DMS79 treated with DMSO at 0.1 percent for 48 hours (cell line): ENCODE measurements at regions not wholly inside any gene's neighbourhood (a gene's known extent, or its start where the extent isn't known, plus 50 kb on each side); places are given as distances from the start of the nearest gene placed in this dataset.

Experiments
- DNase-seq: peaks from one replicate; lab custom pipeline; 2025; lab: John Stamatoyannopoulos, UW

DNA sequence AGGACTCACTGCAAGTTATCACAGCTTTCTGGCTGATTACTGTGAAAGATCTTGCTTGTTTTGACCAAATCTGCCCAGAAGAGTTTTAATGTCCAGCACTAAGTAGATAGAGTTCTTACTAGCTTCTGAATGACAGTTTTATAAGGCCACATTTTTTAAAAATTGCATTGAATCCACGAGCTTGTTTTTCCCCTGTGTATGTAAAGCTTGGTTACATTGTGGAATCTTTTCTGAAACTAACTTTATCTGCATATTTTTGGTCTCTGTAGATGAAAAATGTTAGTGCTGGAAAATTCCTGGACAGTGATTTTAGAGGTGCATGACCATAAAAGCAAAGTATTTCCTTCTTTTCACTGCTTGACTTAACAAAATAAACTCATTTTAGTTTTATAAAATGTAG is 650.3 kb upstream of the FAM241A start:
- no peak for DNase-seq

- DNase-seq: no peak
These were observed 646.0 kb upstream of the FAM241A start for GRCh38 chr4:111499291-111499690.

GRCh38 chr4:111499706-111500105 is 645.5 kb upstream of the FAM241A start:
- DNase-seq: no peak

- no peak for DNase-seq
These were observed 644.4 kb upstream of the FAM241A start for GRCh38 chr4:111500858-111501257.

DNA sequence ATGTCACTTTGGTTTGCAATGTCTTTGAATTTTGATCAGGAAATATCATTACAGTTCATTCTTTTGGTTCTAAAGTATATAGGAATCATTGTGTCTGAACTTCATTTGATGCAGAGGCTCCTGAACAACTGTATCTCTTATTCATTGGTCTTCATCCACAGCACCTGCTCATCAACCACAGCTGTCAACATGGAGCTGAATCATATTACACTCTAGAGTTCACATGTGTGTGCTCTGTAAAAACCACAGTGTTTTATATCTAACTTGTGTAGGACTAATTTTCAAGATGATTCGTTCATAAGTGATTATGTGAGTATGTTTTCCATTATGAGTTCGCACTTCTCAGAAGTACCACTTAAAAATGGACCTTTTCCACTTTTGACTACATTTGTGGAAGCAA is 643.3 kb upstream of the FAM241A start:
- DNase-seq: no peak

GRCh38 chr4:111502626-111503025 is 642.6 kb upstream of the FAM241A start:
- DNase-seq: no peak

- DNase-seq: no peak
These were observed 638.5 kb upstream of the FAM241A start for GRCh38 chr4:111506706-111507105.

DNA sequence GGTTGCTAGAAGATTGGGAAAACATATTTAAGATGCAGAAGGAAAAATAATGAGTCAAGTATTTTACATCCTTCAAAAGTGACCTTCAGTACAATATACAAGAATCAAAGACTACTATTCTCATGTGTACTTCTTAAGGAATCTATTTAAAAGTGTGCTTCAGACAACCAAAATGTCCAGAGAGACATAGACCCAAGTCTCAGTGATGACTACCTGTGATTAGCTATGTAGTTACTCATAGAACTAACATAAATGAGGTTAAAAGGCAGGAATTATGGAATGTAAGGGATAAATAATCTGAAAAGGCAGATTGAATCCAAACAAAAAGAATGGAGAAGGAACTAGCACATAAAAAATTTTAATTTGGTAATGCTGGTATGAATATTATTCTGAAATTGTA is 634.7 kb upstream of the FAM241A start:
- no peak for DNase-seq

DNA sequence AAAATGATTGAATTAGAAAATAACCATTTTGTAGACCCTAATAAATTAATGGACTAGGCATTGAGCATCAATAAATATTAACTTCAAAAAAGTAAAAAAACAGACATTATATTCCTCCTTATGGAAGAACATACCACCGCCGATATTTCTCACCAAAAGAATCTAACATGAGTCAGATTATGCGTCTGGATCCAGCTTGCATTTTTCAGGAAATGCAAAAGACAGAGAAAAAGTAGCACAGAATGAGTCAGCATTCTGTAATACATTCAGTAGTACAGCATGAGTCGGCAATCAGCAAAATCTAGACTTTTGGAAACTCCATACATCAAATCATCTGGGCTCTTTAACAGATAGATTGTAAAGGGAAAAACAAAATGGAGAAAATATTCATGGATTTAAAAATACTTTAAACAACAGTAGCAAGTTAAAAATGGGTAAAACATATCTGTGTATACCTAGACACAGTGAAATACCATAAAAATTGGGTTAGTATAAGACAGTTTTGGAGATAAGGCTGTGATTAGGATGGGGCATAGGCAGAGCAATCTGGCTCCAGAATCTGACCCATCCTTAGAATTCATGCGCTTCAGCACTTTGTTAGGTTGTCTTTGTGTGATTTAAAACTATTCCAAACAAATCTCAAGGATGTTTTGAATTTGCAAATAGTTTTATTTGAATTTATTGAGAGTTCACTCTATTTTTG is 633.0 kb upstream of the FAM241A start:
- no peak for DNase-seq

DNA sequence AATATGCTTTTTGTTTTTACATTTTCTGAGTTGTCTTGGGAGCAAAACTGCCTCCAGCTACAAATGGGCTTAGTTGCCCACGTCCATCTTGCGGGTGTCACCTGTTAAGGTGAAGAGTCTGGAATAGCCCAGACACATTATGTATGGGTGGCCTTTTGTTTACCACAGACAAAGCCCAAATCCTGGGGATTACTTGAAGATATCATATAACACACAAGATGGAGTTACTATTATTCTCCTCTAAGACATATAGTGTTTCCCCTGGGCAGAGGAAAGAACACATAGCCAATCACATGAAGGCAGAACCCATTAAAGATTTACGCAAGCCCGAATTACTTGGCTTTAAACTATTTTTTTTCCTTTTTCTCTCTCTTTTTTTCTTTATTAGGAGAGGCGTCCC is 625.6 kb upstream of the FAM241A start:
- no peak for DNase-seq

- no peak for DNase-seq
These were observed 614.8 kb upstream of the FAM241A start for GRCh38 chr4:111530446-111530845.

- no peak for DNase-seq
These were observed 609.5 kb upstream of the FAM241A start for GRCh38 chr4:111535792-111536191.

- DNase-seq: no peak
These were observed 608.1 kb upstream of the FAM241A start for GRCh38 chr4:111537165-111537564.

- DNase-seq: no peak
These were observed 607.4 kb upstream of the FAM241A start for GRCh38 chr4:111537871-111538270.

- no peak for DNase-seq
These were observed 604.6 kb upstream of the FAM241A start for GRCh38 chr4:111540671-111541070.

- DNase-seq: no peak
These were observed 603.2 kb upstream of the FAM241A start for GRCh38 chr4:111542056-111542455.

GRCh38 chr4:111546881-111547280 is 598.4 kb upstream of the FAM241A start:
- DNase-seq: no peak

- DNase-seq: no peak
These were observed 589.0 kb upstream of the FAM241A start for GRCh38 chr4:111556141-111556781.

DNA sequence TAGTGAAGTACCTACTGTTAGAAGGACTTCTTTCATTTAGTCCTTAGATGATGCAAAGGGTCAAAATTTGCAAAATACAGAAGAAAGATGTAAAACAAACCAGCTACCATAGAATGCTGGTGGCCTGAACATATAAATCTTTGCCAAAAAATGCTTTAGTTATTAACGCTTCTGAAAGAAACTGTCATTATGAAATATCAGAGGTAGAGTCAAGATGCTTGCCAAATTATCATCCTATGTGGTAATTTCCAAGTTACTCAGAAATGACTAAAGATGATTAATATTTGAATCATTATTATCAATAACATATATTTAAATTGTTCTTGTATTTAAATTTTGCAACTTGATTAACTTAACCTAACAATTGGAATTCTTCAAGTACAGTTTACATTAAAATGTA is 588.4 kb upstream of the FAM241A start:
- DNase-seq: no peak

GRCh38 chr4:111562826-111563225 is 582.4 kb upstream of the FAM241A start:
- no peak for DNase-seq

- no peak for DNase-seq
These were observed 572.8 kb upstream of the FAM241A start for GRCh38 chr4:111572470-111572869.

GRCh38 chr4:111573386-111573785 is 571.9 kb upstream of the FAM241A start:
- DNase-seq: no peak

DNA sequence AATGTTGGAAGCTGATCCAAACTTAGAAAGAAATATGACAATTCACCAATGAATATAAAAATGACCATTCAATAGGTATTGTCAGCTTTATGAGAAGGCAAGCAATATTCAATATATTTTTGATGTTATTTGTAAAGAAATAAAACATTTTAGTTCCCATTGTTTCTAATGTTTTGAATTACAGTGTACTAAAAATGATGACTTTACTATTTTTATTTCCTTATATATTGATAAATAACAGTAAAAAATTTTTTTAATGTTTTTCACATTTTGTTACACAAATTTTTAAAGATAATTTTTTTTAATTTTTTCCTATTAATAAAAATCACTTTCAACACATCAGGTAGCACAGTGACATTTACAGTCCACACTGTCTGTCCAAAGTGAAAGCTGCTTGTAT is 565.5 kb upstream of the FAM241A start:
- no peak for DNase-seq

DNA sequence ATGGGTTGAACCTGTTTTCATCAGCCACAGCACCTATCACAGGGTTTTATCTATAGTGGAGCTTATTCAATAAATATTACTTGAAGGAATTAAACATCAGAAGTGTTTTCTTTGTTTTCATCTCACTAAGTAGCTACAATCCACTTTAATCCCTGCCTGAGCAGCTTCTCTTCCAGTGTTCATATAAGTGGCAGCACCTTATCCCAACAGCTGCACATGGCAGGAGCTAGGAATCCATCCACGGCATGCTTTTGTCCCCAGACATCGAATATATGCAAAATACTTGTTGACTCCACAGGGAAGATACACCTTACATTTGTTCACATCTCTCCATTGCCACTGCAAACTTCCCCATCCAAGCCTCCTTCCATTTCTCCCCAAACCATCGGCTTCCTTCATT is 549.8 kb upstream of the FAM241A start:
- no peak for DNase-seq
